AG04449 (cell line): ENCODE measurements at regions not wholly inside any gene's neighbourhood (a gene's known extent, or its start where the extent isn't known, plus 50 kb on each side); places are given as distances from the start of the nearest gene placed in this dataset.

ENCODE experiments used
- CTCF ChIA-PET: fragments of 350-600 bp; formaldehyde crosslinking; extraction: SDS; loops from one replicate; lab custom pipeline; 2021; ENCODE audit warnings: antibody characterized with exemption; lab: Yijun Ruan, JAX
- POLR2A ChIA-PET: fragments of 400-600, 350-600 bp; formaldehyde crosslinking; extraction: SDS; loops from one replicate; lab custom pipeline; 2020; ENCODE audit warnings: antibody characterized with exemption, inconsistent platforms; lab: Yijun Ruan, JAX
- DNase-seq: peaks from one replicate; pipeline ENCODE4 v3.0.0-alpha.2; 2010; ENCODE audit warnings: low read depth, low spot score
- H3K4me3 ChIP-seq: 2 replicates; pipeline ENCODE4 v1.5.1; 2011; ENCODE audit warnings: low read depth, mild to moderate bottlenecking, control low read depth, low read length
- CTCF ChIP-seq: IDR thresholded peaks from one replicate; pipeline ENCODE4 v1.5.1; 2011; ENCODE audit warnings: mild to moderate bottlenecking, moderate library complexity, low read length, control low read depth, inconsistent platforms; ENCODE audit not compliant: insufficient read depth; ENCODE audit errors: missing control alignments

GRCh38 chr14:94695231-94695630 lies 74.7 kb downstream of the GSC start:
- ChIA-PET CTCF (no interaction called here), POLR2A (no interaction called here)
- H3K4me3 ChIP-seq, result no peak overlapping the region
- TF ChIP-seq CTCF, result no peak
- DNase-seq, result no peak

- peak; percentile 24 for DNase-seq
- CTCF ChIA-PET, result interaction anchor here (0.7 to 4.7 kb wide), 7 partner anchors 10 to 1303 kb away, joined by 3 to 58 read pairs (median 8); no protein-coding TSS in a partner anchor
- no peak for TF ChIP-seq CTCF
Observed at GRCh38 chr14:94691660-94692034, 78.3 kb downstream of the GSC start.

GRCh38 chr14:94690896-94691659 lies 78.8 kb downstream of the GSC start:
- ChIA-PET POLR2A (no interaction called here), CTCF (interaction anchor here (0.7 to 4.7 kb wide), 25 partner anchors 8 to 1304 kb away, joined by 3 to 58 read pairs (median 4); no protein-coding TSS in a partner anchor)
- no peak for TF ChIP-seq CTCF
- no peak overlapping the region for H3K4me3 ChIP-seq
- no peak for DNase-seq

More at GRCh38 chr14:94691660-94692034, 78.3 kb downstream of the GSC start:
- no peak overlapping the region for H3K4me3 ChIP-seq
- POLR2A ChIA-PET, result no interaction called here

GRCh38 chr14:94690486-94690885 lies 78.3 kb downstream of the SERPINA3 start:
- CTCF ChIA-PET, result interaction anchor here (0.8 to 4.7 kb wide), 27 partner anchors 8 to 1304 kb away, joined by 3 to 58 read pairs (median 4); no protein-coding TSS in a partner anchor
- POLR2A ChIA-PET, result no interaction called here
- no peak overlapping the region for H3K4me3 ChIP-seq
- no peak for TF ChIP-seq CTCF
- no peak for DNase-seq

- no peak for DNase-seq
- CTCF ChIA-PET, result interaction anchor here (0.8 to 4.7 kb wide), 35 partner anchors 8 to 1305 kb away, joined by 3 to 58 read pairs (median 4); no protein-coding TSS in a partner anchor
- TF ChIP-seq CTCF, result no peak
- POLR2A ChIA-PET, result no interaction called here
- no peak overlapping the region for H3K4me3 ChIP-seq
Observed at GRCh38 chr14:94689985-94690400, 77.8 kb downstream of the SERPINA3 start.

GRCh38 chr14:94689218-94689984 lies 77.2 kb downstream of the SERPINA3 start:
- peak; percentile 97 for TF ChIP-seq CTCF
- no peak for DNase-seq
- ChIA-PET CTCF (interaction anchor here (0.7 to 4.7 kb wide), 37 partner anchors 9 to 1305 kb away, joined by 3 to 58 read pairs (median 4); no protein-coding TSS in a partner anchor), POLR2A (no interaction called here)
- H3K4me3 ChIP-seq, result peak overlapping the region; percentile 33
